Adrenal gland (tissue), 9 donors: ENCODE measurements at regions not wholly inside any gene's neighbourhood (a gene's known extent, or its start where the extent isn't known, plus 50 kb on each side); places are given as distances from the start of the nearest gene placed in this dataset.

ENCODE experiments used
- DNase-seq, 7 donors: peaks; one replicate each; pipeline ENCODE4 v3.0.0-alpha.2; 2019 to 2020
- H3K27ac ChIP-seq, 5 donors: fragments of 200-600 bp; sonication (generic) in 4 of 5; 1 replicate in 3 of 5; 2 replicates in 2 of 5; pipeline versions ENCODE4 v1.5.1 to v1.8.0; 2016 to 2020; ENCODE audit warnings: mild to moderate bottlenecking in 1 of 5
- H3K27me3 ChIP-seq: fragments of 200-600 bp; 2 replicates; pipeline ENCODE4 v1.8.0; 2021
- H3K36me3 ChIP-seq, 2 donors: fragments of 200-600 bp; replicated peaks in 1 of 2; 1 replicate in 1 of 2; 2 replicates in 1 of 2; pipeline versions ENCODE4 v1.5.1 to v1.8.0; 2018 to 2022
- H3K4me1 ChIP-seq, 2 donors: fragments of 200-600 bp; replicated peaks in 1 of 2; 1 replicate in 1 of 2; 2 replicates in 1 of 2; pipeline versions ENCODE4 v1.5.1 to v1.8.0; 2018 to 2021
- H3K4me3 ChIP-seq, 4 donors: fragments of 200-600 bp; sonication (generic) in 3 of 4; one replicate each; pipeline ENCODE4 v1.5.1; 2016 to 2018
- H3K9me3 ChIP-seq, 3 donors: fragments of 200-600 bp; sonication (generic) in 1 of 3; replicated peaks in 1 of 3; 1 replicate in 2 of 3; 2 replicates in 1 of 3; pipeline versions ENCODE4 v1.5.1 to v1.8.0; 2016 to 2021
- POLR2A ChIP-seq, 2 donors: fragments of 450-650 bp; IDR thresholded peaks; one replicate each; pipeline ENCODE4 v1.6.1; 2017; ENCODE audit warnings: antibody characterized with exemption in 2 of 2, mild to moderate bottlenecking in 2 of 2, moderate library complexity in 1 of 2
- WGBS, 4 donors: extraction: QIAGEN DNeasy Blood & Tissue Kit in 2 of 4; methylation state at CpG; one replicate each; pipeline versions ENCODE4 v1.1.5 to v1.1.7; 2013 to 2017; 5-methylcytosine and 5-hydroxymethylcytosine counted together
- intact Hi-C, 2 donors: fragments of 100-400 bp; cut with DNase I; formaldehyde crosslinking; loops; one replicate each; pipeline versions ENCODE4 v1.14.1 to v1.15.0; 2022 to 2023
- TF ChIP-seq, protein P1 (sequence below), 6 experiments: fragments of 450-650 bp in 4 of 6; fragments of 200-600 bp in 2 of 6; sonication (generic) in 1 of 6; IDR thresholded peaks; 1 replicate in 5 of 6; 2 replicates in 1 of 6; pipeline versions ENCODE4 v1.5.1 to v1.8.0; 2016 to 2021; ENCODE audit warnings: antibody characterized with exemption in 6 of 6, mild to moderate bottlenecking in 2 of 6, moderate library complexity in 1 of 6
- donor health status: healthy with polysubstance abuse.
- donor health status: Bipolar disorder and iron deficiency.
- donor health status: DM: yes; HTN: yes; CAD: no.
- donor health status: DM: no; HTN: no; CAD: no.
- donor health status: DM: no; HTN: no; CAD: no.

DNA sequence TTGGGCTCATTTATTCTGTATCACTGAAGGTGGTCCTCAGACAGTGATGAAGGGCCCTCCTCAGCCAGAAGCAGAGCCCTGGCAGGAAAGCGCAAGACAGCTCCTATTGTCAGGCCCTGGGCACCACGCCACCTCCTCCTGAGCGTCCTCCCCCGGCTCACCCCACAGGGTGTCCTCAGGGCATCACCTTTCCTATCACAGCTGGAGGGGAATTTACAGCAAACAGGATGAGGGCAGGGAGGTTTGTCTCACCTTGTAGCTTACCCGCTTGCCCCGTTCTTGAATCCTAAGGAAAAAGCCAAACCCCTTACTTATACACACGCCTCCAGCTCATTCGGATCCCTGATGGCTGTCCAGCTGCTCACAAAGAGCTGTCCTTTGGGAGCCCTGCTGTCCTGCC lies 50.2 kb upstream of the LANCL2 start:
- no peak for TF ChIP-seq POLR2A (IDR thresholded peaks at IDR 0.05)
- TF ChIP-seq, protein P1, sequence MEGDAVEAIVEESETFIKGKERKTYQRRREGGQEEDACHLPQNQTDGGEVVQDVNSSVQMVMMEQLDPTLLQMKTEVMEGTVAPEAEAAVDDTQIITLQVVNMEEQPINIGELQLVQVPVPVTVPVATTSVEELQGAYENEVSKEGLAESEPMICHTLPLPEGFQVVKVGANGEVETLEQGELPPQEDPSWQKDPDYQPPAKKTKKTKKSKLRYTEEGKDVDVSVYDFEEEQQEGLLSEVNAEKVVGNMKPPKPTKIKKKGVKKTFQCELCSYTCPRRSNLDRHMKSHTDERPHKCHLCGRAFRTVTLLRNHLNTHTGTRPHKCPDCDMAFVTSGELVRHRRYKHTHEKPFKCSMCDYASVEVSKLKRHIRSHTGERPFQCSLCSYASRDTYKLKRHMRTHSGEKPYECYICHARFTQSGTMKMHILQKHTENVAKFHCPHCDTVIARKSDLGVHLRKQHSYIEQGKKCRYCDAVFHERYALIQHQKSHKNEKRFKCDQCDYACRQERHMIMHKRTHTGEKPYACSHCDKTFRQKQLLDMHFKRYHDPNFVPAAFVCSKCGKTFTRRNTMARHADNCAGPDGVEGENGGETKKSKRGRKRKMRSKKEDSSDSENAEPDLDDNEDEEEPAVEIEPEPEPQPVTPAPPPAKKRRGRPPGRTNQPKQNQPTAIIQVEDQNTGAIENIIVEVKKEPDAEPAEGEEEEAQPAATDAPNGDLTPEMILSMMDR (IDR thresholded peaks at IDR 0.05): no peak
- Histone ChIP-seq H3K9me3 (no peaks in the 10 kb centered on the region), H3K4me3 (no peak overlapping the region), H3K36me3 (no peaks in the 10 kb centered on the region), H3K27ac (no peak overlapping the region), H3K27me3 (no peaks in the 10 kb centered on the region), H3K4me1 (no peaks in the 10 kb centered on the region)
- DNase-seq: no peak
- WGBS, 4 donors: 65 to 78% (median 71%) methylated on average over 8 of the region's 8 CpGs
- intact Hi-C loops: no loop called here
